B cell (primary cell): ENCODE measurements at regions not wholly inside any gene's neighbourhood (a gene's known extent, or its start where the extent isn't known, plus 50 kb on each side); places are given as distances from the start of the nearest gene placed in this dataset.

ENCODE experiments used
- CTCF ChIP-seq: fragments of 200-600 bp; IDR thresholded peaks from one replicate; pipeline ENCODE4 v1.8.0; 2022; ENCODE audit warnings: antibody characterized with exemption, mild to moderate bottlenecking
- EZH2 ChIP-seq: IDR thresholded peaks from 2 replicates; pipeline ENCODE4 v1.6.1; 2012; ENCODE audit warnings: borderline replicate concordance, low read depth, mild to moderate bottlenecking, moderate library complexity, low read length; ENCODE audit not compliant: insufficient read depth, poor library complexity, severe bottlenecking

- no peak for TF ChIP-seq CTCF
- no peak for TF ChIP-seq EZH2
Measured at GRCh38 chr21:35460441-35460840, 411.3 kb upstream of the RUNX1 start.
